HepG2 (cell line): ENCODE measurements at regions not wholly inside any gene's neighbourhood (a gene's known extent, or its start where the extent isn't known, plus 50 kb on each side); places are given as distances from the start of the nearest gene placed in this dataset.

Experiments
- NFIC ChIP-seq: IDR thresholded peaks from 2 replicates; pipeline ENCODE4 v1.6.1; 2012; ENCODE audit warnings: mild to moderate bottlenecking, low read length, inconsistent platforms
- SMARCE1 ChIP-seq: fragments of 450-650 bp; IDR thresholded peaks from 2 replicates; pipeline ENCODE4 v1.6.1; 2017; ENCODE audit warnings: borderline replicate concordance

- TF ChIP-seq NFIC (no peak), SMARCE1 (no peak)
Observed at GRCh38 chrX:94901849-94902248, 1227.8 kb downstream of the FAM133A start.
